ENCODE measurements at regions not wholly inside any gene's neighbourhood (a gene's known extent, or its start where the extent isn't known, plus 50 kb on each side); places are given as distances from the start of the nearest gene placed in this dataset.

DNA sequence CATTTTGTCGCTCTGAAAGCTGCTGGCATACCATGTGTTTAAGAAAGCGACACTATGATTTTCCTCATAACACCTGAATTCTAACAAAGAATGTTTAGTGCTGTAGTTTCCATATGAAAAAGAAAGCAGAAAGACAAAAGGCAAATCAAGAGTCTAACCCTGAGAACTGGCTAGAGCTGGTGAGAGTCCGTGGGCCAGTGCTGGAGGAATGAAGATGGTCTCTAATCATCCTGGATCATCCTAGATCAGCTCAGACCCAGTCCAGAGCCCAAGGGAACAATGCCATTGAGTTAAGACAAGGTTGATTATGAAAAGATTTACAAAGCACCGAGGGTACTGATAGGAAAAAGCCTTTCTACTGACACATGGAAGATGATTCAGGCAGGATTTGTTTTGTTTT, 73.0 kb upstream of the MYLIP start:
- TF ChIP-seq, protein P1, sequence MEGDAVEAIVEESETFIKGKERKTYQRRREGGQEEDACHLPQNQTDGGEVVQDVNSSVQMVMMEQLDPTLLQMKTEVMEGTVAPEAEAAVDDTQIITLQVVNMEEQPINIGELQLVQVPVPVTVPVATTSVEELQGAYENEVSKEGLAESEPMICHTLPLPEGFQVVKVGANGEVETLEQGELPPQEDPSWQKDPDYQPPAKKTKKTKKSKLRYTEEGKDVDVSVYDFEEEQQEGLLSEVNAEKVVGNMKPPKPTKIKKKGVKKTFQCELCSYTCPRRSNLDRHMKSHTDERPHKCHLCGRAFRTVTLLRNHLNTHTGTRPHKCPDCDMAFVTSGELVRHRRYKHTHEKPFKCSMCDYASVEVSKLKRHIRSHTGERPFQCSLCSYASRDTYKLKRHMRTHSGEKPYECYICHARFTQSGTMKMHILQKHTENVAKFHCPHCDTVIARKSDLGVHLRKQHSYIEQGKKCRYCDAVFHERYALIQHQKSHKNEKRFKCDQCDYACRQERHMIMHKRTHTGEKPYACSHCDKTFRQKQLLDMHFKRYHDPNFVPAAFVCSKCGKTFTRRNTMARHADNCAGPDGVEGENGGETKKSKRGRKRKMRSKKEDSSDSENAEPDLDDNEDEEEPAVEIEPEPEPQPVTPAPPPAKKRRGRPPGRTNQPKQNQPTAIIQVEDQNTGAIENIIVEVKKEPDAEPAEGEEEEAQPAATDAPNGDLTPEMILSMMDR (IDR thresholded peaks at IDR 0.05) = no peak
- TF ChIP-seq, protein P2, sequence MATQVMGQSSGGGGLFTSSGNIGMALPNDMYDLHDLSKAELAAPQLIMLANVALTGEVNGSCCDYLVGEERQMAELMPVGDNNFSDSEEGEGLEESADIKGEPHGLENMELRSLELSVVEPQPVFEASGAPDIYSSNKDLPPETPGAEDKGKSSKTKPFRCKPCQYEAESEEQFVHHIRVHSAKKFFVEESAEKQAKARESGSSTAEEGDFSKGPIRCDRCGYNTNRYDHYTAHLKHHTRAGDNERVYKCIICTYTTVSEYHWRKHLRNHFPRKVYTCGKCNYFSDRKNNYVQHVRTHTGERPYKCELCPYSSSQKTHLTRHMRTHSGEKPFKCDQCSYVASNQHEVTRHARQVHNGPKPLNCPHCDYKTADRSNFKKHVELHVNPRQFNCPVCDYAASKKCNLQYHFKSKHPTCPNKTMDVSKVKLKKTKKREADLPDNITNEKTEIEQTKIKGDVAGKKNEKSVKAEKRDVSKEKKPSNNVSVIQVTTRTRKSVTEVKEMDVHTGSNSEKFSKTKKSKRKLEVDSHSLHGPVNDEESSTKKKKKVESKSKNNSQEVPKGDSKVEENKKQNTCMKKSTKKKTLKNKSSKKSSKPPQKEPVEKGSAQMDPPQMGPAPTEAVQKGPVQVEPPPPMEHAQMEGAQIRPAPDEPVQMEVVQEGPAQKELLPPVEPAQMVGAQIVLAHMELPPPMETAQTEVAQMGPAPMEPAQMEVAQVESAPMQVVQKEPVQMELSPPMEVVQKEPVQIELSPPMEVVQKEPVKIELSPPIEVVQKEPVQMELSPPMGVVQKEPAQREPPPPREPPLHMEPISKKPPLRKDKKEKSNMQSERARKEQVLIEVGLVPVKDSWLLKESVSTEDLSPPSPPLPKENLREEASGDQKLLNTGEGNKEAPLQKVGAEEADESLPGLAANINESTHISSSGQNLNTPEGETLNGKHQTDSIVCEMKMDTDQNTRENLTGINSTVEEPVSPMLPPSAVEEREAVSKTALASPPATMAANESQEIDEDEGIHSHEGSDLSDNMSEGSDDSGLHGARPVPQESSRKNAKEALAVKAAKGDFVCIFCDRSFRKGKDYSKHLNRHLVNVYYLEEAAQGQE (IDR thresholded peaks at IDR 0.05; ENCODE audit: insufficient read depth in 1 of 2, low read depth in 2 of 2, low read length in 1 of 2) = no peak

Data from Panc1 (cell line).